GM12864 (cell line): ENCODE measurements at regions not wholly inside any gene's neighbourhood (a gene's known extent, or its start where the extent isn't known, plus 50 kb on each side); places are given as distances from the start of the nearest gene placed in this dataset.

ENCODE experiments used
- DNase-seq: peaks from one replicate; pipeline ENCODE4 v3.0.0-alpha.2; 2011; ENCODE audit warnings: low read depth
- H3K4me3 ChIP-seq: 2 replicates; pipeline ENCODE4 v1.5.1; 2011; ENCODE audit warnings: mild to moderate bottlenecking, low read depth, low read length, control low read depth
- TF ChIP-seq, protein P1 (sequence below): IDR thresholded peaks from 2 replicates; pipeline ENCODE4 v1.5.1; 2011; ENCODE audit warnings: low read depth, mild to moderate bottlenecking, moderate library complexity, low read length, control low read depth, inconsistent platforms; ENCODE audit errors: missing control alignments

- TF ChIP-seq, protein P1, sequence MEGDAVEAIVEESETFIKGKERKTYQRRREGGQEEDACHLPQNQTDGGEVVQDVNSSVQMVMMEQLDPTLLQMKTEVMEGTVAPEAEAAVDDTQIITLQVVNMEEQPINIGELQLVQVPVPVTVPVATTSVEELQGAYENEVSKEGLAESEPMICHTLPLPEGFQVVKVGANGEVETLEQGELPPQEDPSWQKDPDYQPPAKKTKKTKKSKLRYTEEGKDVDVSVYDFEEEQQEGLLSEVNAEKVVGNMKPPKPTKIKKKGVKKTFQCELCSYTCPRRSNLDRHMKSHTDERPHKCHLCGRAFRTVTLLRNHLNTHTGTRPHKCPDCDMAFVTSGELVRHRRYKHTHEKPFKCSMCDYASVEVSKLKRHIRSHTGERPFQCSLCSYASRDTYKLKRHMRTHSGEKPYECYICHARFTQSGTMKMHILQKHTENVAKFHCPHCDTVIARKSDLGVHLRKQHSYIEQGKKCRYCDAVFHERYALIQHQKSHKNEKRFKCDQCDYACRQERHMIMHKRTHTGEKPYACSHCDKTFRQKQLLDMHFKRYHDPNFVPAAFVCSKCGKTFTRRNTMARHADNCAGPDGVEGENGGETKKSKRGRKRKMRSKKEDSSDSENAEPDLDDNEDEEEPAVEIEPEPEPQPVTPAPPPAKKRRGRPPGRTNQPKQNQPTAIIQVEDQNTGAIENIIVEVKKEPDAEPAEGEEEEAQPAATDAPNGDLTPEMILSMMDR: no peak
- DNase-seq: no peak
- H3K4me3 ChIP-seq: no peak overlapping the region
Observed at GRCh38 chr4:134345244-134345643, 143.7 kb upstream of the PABPC4L start.

DNA sequence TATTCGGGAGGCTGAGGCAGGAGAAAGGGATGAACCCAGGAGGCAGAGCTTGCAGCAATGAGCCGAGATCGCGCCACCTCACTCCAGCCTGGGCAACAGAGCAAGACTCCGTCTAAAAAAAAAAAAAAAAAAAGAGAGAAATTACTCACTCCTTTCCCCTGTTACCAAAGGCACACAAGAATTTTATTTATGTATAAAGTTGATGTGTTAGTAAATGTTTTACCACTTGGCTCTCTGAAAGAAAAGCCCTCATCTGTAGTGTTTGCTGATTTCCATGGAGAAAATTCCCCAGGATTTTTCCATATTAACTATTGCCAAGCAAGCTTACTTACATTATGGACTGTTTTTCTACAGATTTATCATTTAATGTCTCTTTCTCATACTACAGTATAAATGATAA is 142.1 kb upstream of the PABPC4L start:
- TF ChIP-seq, protein P1: no peak
- DNase-seq: no peak
- no peak overlapping the region for H3K4me3 ChIP-seq

DNA sequence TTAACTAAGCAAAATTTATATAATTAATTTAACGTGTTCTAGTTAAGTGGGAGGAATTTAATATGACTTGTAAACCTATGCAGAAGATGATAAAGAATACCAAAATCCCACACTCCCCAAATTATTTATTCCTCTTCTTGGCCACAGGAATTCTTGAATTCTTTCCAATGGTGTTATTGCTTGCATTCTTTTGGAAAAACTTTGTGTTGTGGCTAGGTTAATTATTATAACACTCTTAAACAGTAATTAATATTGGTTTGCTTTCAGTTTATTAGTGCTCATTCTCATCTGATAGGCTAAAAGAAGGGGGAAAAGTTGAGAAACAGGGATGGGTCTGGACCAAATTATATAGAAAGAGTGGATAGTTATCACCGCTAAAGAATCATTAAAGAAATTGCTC is 141.5 kb upstream of the PABPC4L start:
- no peak for DNase-seq
- TF ChIP-seq, protein P1: no peak

GRCh38 chr4:134337574-134337973 is 136.0 kb upstream of the PABPC4L start:
- TF ChIP-seq, protein P1: no peak
- DNase-seq: no peak

More for the DNA sequence above, 141.5 kb upstream of the PABPC4L start:
- no peak overlapping the region for H3K4me3 ChIP-seq

DNA sequence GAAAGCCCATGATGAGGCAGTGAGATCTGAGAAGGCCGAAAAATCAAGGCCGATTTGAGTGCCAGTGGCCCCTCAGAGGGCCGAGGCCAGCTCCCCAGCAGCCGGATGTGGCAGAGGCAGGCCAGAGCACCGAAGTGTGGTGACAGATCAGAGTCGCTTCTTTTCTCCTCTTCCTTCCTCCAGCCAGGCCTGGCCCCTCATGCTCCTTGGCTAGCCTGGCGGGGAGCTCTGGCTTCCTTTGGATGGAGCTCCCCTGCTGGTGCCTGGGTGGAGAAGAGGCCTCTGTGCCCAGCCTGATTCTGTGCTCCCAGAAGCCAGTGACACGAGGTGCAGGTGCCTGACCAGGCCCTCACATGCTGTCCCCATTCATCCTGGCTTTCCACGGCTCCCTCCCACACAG is 127.2 kb upstream of the PABPC4L start:
- H3K4me3 ChIP-seq: no peak overlapping the region
- TF ChIP-seq, protein P1: no peak
- DNase-seq: no peak

More at GRCh38 chr4:134337574-134337973, 136.0 kb upstream of the PABPC4L start:
- H3K4me3 ChIP-seq: no peak overlapping the region

DNA sequence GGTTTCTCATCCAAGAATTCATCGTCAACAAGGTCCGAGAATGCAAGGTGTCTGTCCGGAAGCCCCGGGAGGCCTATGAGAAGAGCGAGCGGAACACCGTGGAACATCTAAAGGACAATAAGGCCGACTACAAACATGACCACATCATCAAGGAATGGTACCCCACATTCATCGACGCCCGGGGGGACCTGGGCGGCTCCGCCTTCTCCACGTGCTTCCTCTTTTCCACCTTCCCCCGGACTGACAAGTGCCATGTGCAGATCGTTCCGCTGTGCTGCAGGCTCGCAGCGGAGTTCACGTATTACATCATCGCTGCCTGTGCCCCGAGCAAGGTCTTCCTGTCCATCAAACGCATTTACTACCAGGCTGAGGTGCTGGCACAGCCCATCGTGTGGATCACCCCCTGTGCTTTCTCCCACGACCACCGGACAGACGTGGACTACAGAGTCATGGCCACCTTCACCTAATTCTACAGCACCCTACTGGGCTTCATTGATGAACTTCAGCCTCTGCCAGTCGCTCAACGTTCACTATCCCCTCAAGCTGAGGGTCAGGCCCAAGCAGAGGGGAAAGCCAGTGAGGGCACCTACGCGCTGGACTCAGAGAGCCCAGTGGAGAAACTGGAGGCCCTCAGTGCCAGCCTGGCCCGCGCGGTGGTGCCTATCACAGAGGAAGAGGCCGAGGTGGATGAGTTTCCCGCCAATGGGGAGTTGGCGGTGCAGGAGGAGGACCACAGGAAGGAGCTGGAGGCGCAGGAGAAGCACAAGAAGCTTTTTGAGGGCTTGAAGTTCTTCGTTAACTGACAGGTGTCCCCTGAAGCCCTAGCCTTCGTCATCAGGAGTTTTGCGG is 125.9 kb upstream of the PABPC4L start:
- TF ChIP-seq, protein P1: no peak
- DNase-seq: no peak
- no peak overlapping the region for H3K4me3 ChIP-seq

DNA sequence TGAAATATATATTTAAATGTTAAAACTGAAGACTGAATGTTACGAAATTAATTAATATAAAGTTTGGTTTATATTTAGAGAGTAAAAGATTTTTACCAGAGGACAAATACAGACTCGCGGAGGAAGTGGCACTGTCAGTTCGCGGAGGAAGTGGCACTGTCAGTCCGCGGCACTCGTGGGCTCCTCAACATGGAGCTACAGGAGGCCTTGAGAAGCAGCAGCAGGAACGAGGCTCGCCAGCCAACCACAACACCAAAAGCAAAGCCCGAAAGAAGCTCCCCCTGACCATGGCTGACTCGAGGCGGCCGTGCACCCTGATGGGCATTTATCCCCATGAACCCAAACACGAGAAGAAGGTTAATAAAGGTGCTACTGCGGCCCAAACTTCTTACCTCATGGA is 125.3 kb upstream of the PABPC4L start:
- TF ChIP-seq, protein P1: no peak
- H3K4me3 ChIP-seq: no peak overlapping the region
- no peak for DNase-seq
